Tibial nerve (tissue), 3 donors: ENCODE measurements at regions not wholly inside any gene's neighbourhood (a gene's known extent, or its start where the extent isn't known, plus 50 kb on each side); places are given as distances from the start of the nearest gene placed in this dataset.

Experiments used
- EP300 ChIP-seq, 2 donors: sonication (generic); formaldehyde crosslinking; IDR thresholded peaks; one replicate each; pipeline ENCODE4 v1.6.1; 2017; ENCODE audit warnings: antibody characterized with exemption in 2 of 2, mild to moderate bottlenecking in 1 of 2
- POLR2A ChIP-seq, 2 donors: fragments of 450-650 bp; IDR thresholded peaks; one replicate each; pipeline ENCODE4 v1.6.1; 2017; ENCODE audit warnings: antibody characterized with exemption in 2 of 2, mild to moderate bottlenecking in 2 of 2, moderate library complexity in 2 of 2

DNA sequence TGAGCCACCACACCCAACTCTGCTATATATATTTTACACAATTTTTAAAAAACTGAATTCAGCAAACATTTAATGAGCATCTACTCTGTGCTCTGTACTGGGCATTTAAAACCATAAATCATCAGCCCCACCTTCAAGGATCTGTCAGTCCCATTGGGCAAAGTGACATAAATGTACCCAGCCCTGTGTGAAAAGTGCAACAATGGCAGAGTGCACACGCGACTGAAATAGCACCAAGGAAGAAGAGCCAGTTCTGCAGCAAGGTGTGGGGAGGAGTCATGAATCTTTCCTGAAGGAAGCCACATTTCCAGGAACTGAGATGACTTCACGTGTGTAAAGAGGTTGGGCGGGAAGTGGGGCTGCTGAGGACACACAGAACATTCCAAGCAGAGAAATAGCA, 111.5 kb upstream of the ATP6AP2 start:
- TF ChIP-seq EP300 (IDR thresholded peaks at IDR 0.05): no peak
- TF ChIP-seq POLR2A (IDR thresholded peaks at IDR 0.05): no peak
